ENCODE measurements at regions not wholly inside any gene's neighbourhood (a gene's known extent, or its start where the extent isn't known, plus 50 kb on each side); places are given as distances from the start of the nearest gene placed in this dataset.

DNA sequence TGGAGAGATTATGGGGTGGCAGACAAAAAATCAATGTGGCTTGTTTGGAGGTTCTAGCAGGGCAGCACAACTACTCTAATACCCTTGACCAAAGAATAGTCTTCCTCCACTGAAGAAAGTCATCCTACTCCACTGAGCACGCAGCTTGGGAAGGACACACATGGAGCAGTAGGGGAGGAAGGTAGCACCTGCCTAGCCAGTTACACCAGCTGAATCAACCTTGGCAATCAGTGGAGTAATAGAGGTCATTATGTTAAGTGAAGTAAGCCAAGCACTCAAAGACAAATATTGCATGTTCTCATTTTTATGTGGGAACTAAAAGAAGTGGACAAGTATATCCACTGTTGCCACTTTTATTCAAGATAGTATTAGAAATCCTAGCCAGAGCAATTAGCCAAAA, 555.8 kb upstream of the ALCAM start:
- Histone ChIP-seq H3K4me3 (ENCODE audit: low read depth in 2 of 2, low read length in 2 of 2) (no peak overlapping the region), H3K9me3 (ENCODE audit: control insufficient read depth, insufficient read depth, low read depth, low read length) (no peaks in the 10 kb centered on the region), H3K27ac (ENCODE audit: low read length) (no peak overlapping the region), H3K27me3 (ENCODE audit: control insufficient read depth, insufficient read depth, low read length) (no peaks in the 10 kb centered on the region), H3K4me1 (ENCODE audit: control insufficient read depth, insufficient read depth, low read length) (no peaks in the 10 kb centered on the region), H3K36me3 (ENCODE audit: control insufficient read depth, insufficient read depth, low read length) (no peaks in the 10 kb centered on the region)
- BruUV-seq (replicated peaks), result no TSS peak
- in situ Hi-C loops (cut with HindIII; ENCODE audit: low pct_unique_long_range_greater_than_20kb, low sequenced_read_pairs) (no loop called here), intact Hi-C loops (cut with micrococcal nuclease; ENCODE audit: unreplicated experiment) (no loop called here)
- no peak for TF ChIP-seq TCF7L2 (IDR thresholded peaks at IDR 0.05; ENCODE audit: low read depth, low read length)
- TF ChIP-seq, protein P1, sequence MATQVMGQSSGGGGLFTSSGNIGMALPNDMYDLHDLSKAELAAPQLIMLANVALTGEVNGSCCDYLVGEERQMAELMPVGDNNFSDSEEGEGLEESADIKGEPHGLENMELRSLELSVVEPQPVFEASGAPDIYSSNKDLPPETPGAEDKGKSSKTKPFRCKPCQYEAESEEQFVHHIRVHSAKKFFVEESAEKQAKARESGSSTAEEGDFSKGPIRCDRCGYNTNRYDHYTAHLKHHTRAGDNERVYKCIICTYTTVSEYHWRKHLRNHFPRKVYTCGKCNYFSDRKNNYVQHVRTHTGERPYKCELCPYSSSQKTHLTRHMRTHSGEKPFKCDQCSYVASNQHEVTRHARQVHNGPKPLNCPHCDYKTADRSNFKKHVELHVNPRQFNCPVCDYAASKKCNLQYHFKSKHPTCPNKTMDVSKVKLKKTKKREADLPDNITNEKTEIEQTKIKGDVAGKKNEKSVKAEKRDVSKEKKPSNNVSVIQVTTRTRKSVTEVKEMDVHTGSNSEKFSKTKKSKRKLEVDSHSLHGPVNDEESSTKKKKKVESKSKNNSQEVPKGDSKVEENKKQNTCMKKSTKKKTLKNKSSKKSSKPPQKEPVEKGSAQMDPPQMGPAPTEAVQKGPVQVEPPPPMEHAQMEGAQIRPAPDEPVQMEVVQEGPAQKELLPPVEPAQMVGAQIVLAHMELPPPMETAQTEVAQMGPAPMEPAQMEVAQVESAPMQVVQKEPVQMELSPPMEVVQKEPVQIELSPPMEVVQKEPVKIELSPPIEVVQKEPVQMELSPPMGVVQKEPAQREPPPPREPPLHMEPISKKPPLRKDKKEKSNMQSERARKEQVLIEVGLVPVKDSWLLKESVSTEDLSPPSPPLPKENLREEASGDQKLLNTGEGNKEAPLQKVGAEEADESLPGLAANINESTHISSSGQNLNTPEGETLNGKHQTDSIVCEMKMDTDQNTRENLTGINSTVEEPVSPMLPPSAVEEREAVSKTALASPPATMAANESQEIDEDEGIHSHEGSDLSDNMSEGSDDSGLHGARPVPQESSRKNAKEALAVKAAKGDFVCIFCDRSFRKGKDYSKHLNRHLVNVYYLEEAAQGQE (IDR thresholded peaks at IDR 0.05; ENCODE audit: insufficient read depth in 1 of 2, low read depth in 2 of 2, low read length in 1 of 2), result no peak
- ATAC-seq, result no peak
- POLR2A ChIA-PET, result no interaction called here
- DNase-seq (ENCODE audit: low read depth, low spot score), result no peak
- CTCF ChIA-PET, result no interaction called here

DNA sequence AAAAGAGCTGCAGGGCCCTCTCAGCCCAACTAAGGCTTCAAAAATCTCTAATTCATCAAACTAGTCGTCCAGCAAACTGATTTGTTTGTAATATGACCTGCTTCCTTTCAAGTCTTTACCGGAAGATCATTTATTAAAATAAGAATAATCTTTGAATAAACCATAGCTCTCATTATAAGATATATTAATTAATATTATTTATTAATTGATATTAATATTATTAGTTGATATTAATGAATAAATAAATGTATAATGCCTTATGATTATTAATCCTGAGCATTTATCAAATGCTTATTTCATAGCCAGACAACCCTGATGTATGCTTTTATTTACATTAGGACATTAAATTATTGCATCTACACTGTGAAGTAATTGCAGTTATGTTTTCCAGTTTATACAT, 550.7 kb upstream of the ALCAM start:
- in situ Hi-C loops (cut with HindIII; ENCODE audit: low pct_unique_long_range_greater_than_20kb, low sequenced_read_pairs), result no loop called here
- DNase-seq (ENCODE audit: low read depth, low spot score), result no peak
- Histone ChIP-seq H3K4me1 (ENCODE audit: control insufficient read depth, insufficient read depth, low read length) (no peaks in the 10 kb centered on the region), H3K27me3 (ENCODE audit: control insufficient read depth, insufficient read depth, low read length) (no peaks in the 10 kb centered on the region), H3K4me3 (ENCODE audit: low read depth in 2 of 2, low read length in 2 of 2) (no peak overlapping the region), H3K36me3 (ENCODE audit: control insufficient read depth, insufficient read depth, low read length) (no peaks in the 10 kb centered on the region), H3K9me3 (ENCODE audit: control insufficient read depth, insufficient read depth, low read depth, low read length) (no peaks in the 10 kb centered on the region), H3K27ac (ENCODE audit: low read length) (no peak overlapping the region)
- intact Hi-C loops (cut with micrococcal nuclease; ENCODE audit: unreplicated experiment), result no loop called here
- no peak for ATAC-seq
- ChIA-PET POLR2A (no interaction called here), CTCF (no interaction called here)
- TF ChIP-seq TCF7L2 (IDR thresholded peaks at IDR 0.05; ENCODE audit: low read depth, low read length) (no peak), POLR2AphosphoS5 (IDR thresholded peaks at IDR 0.05; ENCODE audit: low read depth, low read length) (no peak)
- TF ChIP-seq, protein P2, sequence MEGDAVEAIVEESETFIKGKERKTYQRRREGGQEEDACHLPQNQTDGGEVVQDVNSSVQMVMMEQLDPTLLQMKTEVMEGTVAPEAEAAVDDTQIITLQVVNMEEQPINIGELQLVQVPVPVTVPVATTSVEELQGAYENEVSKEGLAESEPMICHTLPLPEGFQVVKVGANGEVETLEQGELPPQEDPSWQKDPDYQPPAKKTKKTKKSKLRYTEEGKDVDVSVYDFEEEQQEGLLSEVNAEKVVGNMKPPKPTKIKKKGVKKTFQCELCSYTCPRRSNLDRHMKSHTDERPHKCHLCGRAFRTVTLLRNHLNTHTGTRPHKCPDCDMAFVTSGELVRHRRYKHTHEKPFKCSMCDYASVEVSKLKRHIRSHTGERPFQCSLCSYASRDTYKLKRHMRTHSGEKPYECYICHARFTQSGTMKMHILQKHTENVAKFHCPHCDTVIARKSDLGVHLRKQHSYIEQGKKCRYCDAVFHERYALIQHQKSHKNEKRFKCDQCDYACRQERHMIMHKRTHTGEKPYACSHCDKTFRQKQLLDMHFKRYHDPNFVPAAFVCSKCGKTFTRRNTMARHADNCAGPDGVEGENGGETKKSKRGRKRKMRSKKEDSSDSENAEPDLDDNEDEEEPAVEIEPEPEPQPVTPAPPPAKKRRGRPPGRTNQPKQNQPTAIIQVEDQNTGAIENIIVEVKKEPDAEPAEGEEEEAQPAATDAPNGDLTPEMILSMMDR (IDR thresholded peaks at IDR 0.05), result no peak
- no TSS peak for BruUV-seq (replicated peaks)

DNA sequence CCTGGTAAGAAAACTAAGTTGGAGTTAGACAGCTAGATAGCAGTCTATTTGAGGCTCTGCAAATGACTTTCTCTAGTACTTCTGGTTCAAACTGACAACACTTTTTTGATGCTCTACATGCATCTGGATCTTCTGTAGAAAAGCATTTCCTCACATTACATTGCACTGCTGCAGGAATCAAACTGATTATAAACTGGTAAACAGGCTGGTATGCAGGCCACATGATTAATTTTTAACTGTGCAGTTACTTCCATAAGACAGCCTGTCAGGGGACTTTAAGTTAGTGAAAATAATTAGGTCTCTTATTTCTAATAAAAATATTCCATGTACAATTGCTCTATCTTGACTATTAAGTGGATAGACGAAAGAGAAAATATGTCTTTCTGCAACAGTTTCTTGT, 550.0 kb upstream of the ALCAM start:
- Histone ChIP-seq H3K36me3 (ENCODE audit: control insufficient read depth, insufficient read depth, low read length) (no peaks in the 10 kb centered on the region), H3K27ac (ENCODE audit: low read length) (no peak overlapping the region), H3K9me3 (ENCODE audit: control insufficient read depth, insufficient read depth, low read depth, low read length) (no peaks in the 10 kb centered on the region), H3K27me3 (ENCODE audit: control insufficient read depth, insufficient read depth, low read length) (no peaks in the 10 kb centered on the region), H3K4me3 (ENCODE audit: low read depth in 2 of 2, low read length in 2 of 2) (no peak overlapping the region), H3K4me1 (ENCODE audit: control insufficient read depth, insufficient read depth, low read length) (no peaks in the 10 kb centered on the region)
- CTCF ChIA-PET, result no interaction called here
- intact Hi-C loops (cut with micrococcal nuclease; ENCODE audit: unreplicated experiment), result no loop called here
- TF ChIP-seq, protein P2 (IDR thresholded peaks at IDR 0.05), result no peak
- TF ChIP-seq TCF7L2 (IDR thresholded peaks at IDR 0.05; ENCODE audit: low read depth, low read length) (no peak), POLR2AphosphoS5 (IDR thresholded peaks at IDR 0.05; ENCODE audit: low read depth, low read length) (no peak), SIN3A (IDR thresholded peaks at IDR 0.05; ENCODE audit: borderline replicate concordance, insufficient read depth, low read depth, low read length) (no peak)
- TF ChIP-seq, protein P1 (IDR thresholded peaks at IDR 0.05; ENCODE audit: insufficient read depth in 1 of 2, low read depth in 2 of 2, low read length in 1 of 2), result no peak
- DNase-seq (ENCODE audit: low read depth, low spot score) (no peak), ATAC-seq (no peak)
- no TSS peak for BruUV-seq (replicated peaks)
- POLR2A ChIA-PET, result no interaction called here
- in situ Hi-C loops (cut with HindIII; ENCODE audit: low pct_unique_long_range_greater_than_20kb, low sequenced_read_pairs), result no loop called here
